Islet precursor cell (in vitro differentiated cells): ENCODE measurements at regions not wholly inside any gene's neighbourhood (a gene's known extent, or its start where the extent isn't known, plus 50 kb on each side); places are given as distances from the start of the nearest gene placed in this dataset.
"Not testable (repeated sequence)": the region's sequence is repeated elsewhere in the genome, so short reads cannot be mapped to it uniquely, and the experiment has no call there.

Experiments
- DNase-seq: peaks from one replicate; pipeline ENCODE4 v3.0.0-alpha.2; 2018

DNA sequence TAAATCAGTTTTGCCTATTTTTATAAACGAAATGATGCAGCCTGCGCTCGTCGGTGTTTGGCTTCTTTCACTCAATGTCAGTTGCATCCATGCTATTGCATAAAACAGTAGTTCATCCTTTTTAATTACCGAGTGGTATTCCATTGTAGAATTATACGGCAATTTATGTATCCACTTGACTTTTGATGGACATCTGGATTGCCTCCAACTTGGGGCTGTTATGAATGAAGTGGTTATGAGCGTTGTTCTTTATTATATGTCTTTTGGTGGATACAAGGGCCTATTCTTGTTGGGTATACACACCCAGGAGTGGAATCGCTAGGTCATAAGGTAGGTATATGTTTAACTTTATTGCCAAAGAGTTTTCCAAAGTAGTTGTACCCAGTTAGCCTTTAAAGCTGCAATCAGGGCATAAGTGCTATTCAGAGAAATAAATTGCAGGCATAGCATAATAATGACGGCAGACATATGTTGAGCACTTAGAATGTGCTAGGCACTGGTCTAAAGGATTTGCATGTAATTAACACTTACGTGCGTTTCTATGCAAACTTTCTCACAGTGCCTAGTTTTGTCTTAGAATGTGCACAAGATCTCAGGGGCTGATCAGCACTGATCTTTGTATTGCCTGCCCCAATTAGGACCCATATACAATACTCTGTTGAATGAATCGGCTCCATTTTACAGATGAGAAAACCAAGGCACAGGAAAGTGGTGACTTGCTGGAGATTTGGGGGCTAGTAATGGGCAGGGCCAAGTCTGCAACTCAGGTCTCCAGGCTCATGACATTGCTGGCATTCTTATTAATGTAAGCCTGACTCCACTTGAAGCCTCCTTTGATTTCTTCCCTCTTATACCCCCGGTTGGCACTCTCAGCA, 407.0 kb downstream of the BCOR start:
- no peak for DNase-seq

DNA sequence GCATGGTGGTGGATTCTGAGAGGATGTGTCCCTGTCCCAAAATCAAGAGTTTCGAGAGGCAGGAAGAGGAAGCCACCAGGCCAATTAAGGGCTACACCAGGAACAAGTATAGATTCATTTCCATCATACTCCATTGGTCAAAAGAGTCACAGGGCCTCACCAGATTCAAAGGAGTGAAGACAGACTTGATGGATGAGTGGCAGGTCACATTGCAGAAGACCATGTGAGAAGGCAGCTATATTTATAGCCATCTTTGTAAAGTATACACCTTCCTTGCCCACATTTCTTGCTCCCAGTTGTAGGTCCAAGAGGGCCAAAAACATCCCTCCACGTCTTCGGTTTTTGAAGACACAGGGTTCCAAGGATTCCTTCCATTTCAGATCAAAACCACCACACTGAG, 406.0 kb downstream of the BCOR start:
- no peak for DNase-seq

DNA sequence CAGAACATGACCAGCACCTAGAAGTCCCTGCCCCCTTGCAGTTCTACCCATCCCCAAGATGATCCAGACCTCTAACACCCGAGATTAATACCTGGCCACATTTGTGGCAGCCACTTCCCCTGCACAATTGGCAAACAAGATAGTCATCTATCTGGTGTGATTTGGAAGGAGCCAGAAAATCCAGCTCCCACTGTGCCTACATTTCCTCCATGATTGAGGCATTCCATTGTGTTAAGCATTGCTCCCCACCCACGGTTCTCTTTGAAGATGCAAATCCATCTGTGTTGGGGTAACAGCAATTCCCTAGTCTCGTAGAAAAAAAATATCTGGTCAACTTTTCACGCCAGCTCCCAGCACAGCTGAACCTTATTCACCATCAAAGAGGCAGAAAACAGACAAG, 405.0 kb downstream of the BCOR start:
- DNase-seq = no peak

DNA sequence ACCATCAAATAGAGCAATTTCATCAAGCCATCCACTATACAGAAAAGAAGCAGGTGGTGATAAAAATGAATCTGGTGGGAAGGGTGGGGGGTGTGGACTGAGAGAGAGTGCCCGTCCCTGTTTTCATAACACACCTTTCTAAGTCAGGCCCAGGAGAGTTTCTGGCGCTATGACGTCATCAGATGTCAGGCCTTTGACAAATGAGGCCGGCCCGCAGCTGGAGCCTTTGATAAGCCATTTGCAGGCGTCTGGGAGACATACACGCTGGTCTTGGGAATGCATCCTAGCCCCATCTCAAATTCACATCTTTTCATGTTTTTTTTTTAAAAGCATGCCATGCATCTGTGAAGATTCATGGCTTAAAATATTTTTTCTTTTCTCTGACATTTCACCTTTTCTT, 404.5 kb downstream of the BCOR start:
- peak; percentile 91 for DNase-seq

DNA sequence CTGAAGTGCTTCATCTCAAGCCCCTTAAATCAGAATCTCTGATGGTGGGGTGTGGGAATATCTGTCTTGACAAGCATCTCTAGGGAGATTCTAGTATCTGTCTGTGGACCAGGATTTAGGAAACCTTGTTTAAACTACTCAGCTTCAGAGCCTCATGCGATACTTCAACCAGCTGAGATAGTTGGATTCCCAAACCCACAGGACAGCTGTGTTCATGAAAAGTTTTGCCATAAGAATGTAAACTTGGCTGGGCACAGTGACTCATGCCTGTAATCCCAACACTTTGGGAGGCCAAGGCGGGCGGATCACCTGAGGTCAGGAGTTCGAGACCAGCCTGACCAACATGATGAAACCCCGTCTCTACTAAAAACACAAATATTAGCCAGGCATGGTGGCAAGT, 395.1 kb downstream of the BCOR start:
- DNase-seq = not testable (repeated sequence)

DNA sequence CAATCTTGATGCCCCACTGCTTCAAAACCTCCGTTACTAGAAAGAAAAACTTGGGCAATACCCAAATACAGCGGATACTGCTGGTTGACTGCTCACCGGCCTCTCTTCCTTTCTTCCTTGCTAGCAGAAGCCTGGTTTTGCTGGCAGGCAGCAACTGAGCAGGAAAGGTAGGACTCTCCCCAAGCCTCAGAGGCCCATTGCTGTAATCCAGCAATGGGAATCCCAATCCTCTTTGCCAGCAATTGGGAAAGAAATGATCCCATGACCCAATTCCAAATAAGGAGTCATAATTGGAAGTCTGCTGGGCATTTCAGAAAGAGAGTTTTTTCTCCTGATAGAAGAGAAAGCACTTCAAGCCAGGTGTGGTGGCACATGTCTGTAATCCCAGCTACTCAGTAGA, 394.5 kb downstream of the BCOR start:
- no peak for DNase-seq

DNA sequence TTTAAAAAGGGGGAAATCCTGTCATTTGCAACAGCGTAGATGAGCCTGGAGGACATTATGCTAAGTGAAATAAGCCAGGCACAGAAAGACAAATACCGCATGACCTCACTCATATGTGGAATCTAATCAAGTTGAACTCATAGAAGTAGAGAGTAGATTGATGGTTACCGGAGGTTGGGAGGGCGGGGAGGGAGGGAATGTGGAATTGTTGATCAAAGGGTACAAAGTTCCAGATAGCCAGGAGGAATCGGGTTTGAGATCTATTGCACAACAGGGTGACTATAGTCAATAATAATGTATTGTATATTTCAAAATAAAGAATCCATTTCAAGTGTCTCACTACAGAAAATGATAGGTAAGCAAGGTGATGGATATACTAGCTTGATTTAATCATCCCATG, 393.2 kb downstream of the BCOR start:
- DNase-seq = no peak

DNA sequence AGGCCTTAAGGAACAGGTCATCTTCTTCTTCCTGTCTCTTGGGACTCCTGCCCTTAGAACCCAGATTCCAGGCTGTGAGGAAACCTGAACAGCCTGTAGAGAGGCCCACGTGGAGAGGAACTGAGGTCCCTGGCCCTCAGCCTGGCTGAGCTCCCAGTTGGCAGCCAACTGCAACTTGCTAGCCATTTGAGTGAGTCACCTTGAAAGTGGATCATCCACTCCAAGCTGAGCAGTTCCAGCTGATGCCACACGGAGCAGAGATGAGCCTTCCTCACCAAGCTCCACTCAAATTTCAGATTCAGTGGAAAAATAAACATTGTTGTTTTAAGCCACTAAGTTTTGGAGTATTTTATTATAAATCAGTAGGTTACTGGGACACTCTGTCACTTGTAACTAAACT, 392.5 kb downstream of the BCOR start:
- DNase-seq = peak; percentile 71

DNA sequence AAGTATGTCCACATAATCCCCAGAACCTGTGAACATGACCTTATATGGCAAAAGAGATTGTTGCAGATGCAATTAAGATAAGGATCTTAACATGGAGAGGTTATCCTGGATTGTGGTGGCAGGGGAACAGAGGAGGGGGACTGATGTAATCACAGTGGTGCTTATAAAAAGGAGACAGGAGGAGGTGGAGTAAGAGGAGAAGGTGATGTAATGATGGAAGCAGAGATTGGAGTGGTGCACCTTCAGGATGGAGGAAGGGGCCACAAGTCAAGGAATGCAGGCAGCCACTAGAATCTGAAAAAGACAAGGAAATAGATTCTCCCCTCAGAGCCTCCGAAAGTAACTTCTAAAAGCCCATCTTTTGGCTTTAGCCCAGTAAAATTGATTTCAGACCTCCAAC, 388.4 kb downstream of the BCOR start:
- no peak for DNase-seq

DNA sequence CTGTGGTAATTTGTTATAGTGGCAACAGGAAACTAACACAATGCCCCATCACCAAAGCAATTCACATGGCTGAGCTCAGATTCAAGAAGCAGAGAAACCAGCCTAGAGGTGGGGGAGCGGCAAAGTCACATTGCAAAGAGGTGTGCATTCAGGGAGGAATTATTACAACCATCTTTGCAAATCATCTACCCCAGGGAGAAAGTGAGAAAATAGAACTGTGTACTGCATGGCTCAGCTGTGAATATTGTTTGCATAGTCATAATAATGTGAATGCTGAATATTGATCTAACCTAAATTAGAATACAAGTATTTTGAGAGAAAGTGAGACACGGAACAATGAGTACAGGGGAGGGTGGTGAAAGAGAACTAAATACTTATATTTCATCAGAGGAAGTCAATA, 387.9 kb downstream of the BCOR start:
- no peak for DNase-seq

DNA sequence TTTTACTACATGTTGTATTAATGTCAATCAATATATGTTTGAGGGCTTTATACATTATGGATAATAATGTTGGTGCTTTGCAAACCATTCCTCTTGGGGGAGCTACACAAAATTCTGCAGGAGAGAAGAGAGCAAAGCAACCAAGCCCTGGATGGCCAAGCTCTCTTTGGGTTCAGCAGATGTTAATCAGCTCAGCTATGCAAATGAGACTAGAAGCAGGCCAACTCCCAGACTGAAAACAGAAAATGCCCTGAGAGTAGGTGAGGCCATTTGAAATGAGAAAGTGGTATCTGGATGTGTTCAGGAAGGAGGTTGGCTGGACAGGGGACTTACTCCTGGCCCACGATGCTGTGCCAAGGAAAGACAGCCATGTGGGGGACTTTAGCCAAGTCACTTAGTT, 387.0 kb downstream of the BCOR start:
- DNase-seq = no peak

DNA sequence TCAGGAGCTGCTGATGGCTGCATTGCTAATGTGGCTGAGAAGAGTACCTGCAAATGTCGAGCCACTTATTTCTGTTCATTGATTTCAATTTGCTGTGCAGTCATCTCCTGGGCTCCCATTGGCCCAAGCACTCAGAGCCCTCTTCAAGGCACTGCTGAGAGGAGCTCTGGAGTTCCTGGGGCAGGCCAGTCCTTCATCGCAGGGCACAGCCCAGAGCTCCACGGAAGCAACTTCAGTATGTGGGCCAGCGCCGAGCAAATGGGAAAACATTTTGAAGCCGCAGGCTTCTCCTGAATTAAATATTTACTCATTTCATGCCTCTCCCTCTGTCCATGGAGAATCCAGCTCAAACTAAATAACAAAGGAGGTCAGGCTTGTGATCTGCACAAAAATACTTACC, 383.3 kb downstream of the BCOR start:
- no peak for DNase-seq

DNA sequence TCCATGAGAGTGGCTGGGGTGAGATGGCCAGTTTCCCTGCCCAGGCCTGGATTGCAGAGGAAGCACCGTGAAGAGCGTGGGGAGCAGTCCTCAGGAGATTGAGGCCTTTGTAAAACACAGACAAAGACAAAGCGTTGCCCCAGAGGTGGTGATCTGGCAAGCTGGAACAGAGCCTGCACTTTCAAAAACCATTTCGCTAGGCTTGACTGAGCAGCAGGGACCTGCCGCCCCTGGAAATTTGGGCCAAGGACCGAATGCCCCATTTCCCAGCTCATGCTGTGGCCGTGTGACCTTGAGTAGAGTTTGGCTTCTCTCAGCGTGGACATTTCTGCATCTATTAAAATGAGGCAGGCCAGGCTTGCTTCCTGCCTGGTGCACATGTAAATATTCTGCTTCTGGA, 381.4 kb downstream of the BCOR start:
- DNase-seq = no peak

DNA sequence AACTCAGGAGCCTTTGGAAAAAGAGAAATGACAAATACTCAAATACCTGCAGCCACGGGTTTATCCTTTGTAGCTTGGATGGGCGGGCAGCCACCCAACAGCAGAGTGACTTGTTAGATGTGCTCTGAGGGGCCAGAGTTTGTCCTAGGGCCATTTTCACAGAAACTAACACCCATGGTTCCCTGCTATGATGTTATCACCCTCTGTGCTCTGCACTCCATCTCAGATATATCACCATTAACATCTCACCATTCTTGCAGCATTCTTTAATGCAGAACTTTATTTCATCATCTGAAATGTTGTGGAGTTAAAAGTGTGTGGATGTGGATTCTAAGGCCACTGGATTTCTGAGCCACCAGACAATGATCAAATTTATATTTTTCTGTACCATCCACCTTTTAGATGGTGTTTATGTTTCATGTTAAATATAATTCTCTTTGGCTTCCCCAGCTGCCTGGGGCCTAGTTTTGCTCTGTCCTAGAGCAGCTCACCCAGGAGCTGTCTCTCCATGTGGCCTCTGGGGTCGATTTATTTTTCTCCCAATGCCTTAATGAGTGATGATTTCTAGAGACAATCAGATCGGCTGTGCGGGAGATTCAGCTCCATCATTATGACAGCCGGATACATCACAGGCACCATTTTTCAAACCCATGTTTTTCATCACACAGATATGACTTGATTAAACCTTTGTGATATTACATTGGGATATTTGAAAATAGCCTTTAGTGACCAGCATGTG, 380.8 kb downstream of the BCOR start:
- no peak for DNase-seq

DNA sequence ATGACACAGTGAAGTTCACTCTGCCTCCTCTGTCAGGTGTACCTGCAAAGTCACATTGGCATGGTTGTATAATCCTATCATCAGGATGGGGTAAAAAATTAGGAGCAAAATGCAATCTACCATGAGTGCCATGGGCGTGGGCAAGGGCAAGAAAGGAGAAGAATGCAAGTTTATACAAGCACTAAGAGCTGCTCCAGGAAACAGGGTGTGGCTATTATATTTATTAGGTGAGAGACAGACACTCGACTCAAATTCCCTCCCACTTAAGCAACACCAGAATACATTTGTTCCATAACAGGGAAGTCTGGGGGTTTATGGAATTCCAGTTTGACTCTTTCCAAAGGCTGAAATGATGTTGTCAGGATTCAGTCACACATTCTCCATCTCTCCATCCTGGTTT, 378.8 kb downstream of the BCOR start:
- no peak for DNase-seq

DNA sequence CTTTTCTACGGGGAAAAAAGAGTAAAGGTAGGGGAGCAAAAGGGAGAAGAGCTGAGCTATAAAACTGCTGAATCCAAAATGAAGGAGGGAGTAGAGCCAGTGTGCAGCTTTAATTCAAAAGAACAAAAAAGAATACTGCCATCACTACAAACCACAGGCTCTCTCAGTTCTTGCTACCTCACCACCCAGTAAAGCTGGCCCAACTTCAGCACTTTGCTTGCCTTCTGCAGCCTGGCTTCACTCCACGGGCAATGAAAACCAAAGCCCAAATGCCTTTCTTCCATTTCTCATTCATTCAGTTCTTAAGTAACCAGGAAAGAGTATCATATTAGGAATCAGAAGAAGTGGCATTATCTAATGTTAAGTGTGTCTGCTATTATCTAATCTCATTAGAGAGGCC, 376.8 kb downstream of the BCOR start:
- DNase-seq = no peak

DNA sequence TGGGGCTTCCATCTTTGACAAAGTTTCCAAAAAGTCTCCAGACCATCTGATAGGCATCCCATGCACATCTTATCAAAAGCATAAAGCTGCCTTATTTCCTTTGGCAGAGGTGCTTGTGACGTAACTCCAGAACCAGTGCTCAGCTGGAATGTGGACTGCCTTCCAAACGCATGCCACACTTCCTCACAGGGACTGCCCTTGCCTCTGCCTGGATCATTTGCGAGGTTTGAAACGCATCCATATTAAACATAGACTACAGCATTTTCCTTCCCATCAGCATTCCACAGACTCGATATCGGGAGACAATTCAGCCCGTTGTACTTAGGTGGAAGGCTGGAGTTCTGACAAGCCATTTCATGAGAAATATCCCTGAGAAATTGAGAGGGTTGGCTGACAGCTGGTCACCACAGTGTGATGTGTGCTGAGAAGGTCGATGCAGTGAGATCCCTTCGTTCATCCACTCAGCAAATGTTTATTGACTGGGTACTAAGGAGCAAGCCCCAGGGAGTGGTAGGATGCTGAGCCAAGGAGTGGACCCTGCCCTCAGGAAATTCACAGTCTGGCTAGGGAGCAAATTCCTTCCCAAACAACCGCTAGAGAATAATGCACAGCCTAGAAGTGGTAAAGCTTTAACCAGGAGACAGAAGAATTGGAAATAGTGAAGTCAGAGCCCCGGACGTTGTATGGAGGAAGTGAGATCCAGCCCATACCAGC, 376.0 kb downstream of the BCOR start:
- peak; percentile 41 for DNase-seq

DNA sequence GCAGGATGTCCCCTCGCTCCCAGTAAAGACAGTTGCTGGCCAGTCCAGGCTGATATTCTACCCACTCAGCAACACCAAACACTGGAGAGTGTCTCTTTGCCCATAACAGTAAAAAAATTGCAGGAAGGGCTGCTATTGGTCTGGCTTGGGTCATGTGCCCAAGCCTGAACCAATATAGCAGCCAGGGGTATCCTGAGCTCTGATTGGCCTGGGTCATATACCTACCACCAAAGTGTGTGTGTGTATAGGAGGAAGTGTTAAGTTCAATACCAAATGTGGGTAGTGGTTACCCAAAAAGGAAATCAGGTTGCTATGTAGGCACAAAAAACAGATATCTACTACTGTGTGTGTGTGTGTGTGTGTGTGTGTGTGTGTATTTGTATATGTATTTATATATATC, 373.2 kb downstream of the BCOR start:
- DNase-seq = no peak

DNA sequence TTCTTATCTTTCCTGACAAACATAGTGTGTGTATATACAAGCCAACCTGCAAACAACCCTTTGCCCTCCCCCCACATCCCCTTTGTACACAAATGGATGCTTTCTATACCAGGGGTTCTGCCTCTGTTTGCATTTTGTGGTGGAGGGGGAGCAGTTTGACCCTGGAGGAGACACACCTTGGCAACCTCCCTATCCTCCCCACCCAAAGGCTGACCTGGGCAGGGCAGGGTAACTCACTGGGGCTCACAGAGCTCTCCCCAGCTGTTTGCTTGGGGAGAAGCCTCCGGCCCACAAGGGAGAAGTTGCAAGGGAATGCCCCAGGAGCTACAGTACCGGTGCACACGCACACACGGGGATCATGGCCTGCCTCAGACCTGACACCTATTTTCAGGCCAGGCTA, 372.6 kb downstream of the BCOR start:
- DNase-seq = peak; percentile 32

DNA sequence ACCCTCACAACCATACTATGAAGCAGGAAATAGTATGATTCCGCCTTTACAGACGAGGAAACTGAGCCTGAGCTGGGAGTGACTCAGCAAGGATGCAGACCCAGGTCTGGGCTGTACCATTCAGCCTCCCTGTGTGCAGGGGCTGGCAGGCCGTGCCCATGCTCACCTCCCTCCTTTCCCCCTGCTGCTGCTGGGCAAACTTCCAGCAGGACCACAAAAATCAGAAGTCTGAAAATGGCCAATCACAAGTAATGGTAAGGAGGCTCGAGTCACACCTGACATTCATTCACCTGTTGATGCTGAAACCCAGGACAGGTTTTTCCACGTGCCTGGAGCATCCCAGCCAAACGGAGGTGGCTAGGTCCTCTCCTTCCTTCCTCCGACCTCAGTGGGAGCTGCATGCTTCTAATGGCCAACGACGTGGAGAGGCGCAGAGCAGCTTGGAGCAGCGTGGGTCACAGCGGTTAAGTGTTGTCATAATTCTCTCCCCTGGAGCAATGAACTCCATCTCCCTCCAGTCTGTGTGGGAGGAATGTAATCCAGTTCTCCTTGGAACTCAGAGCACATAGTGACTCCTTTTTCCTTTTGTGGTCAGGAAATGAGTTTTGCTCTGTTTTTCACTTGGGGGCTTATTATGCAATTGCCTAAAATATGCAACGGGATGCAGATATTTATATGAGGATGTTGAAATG, 371.7 kb downstream of the BCOR start:
- peak; percentile 75 for DNase-seq

DNA sequence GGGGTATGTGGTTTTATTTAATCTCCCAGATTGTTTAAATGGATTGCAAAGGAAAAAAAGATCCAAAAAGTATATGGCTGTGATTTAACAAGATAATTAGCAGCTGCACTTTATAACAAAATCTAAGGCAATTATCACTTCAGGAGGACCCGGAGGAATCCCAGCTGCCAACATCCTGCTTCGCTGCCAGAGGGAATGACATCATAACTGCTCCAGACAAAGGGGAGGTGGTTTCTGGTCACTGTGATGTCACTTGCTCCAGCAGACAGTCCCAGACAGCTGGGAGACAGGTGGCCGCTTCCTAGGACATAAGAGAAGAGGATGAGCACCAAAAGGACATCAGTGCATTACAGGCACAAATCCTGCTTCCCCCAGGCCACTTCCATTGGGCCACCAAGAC, 371.0 kb downstream of the BCOR start:
- peak; percentile 88 for DNase-seq

DNA sequence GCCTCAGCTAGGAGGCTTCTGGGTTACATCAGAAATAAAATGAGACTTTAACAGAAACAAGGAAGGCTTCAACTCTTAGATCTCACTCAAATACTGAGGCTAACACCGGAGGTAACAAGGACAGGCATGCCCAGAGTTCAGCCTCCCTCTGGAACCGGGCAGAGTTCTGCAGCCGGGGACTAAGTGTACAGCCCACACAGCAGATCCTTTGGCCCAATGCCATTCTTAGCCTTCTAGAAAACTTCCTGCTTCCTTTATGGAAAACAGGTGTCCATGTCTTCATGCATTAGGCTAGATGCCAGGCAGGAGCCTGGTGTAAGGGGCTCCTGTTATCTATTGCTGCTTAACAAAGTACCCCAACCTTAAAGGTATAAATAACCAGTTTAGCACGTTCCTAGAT, 369.7 kb downstream of the BCOR start:
- DNase-seq = no peak
